Astrocyte of the hippocampus (primary cell): ENCODE measurements at regions not wholly inside any gene's neighbourhood (a gene's known extent, or its start where the extent isn't known, plus 50 kb on each side); places are given as distances from the start of the nearest gene placed in this dataset.
"Not testable (repeated sequence)": the region's sequence is repeated elsewhere in the genome, so short reads cannot be mapped to it uniquely, and the experiment has no call there.

ENCODE experiments used
- DNase-seq: peaks from one replicate; pipeline ENCODE4 v3.0.0; 2011; ENCODE audit warnings: low read depth, low spot score

GRCh38 chr18:37832010-37832695, 266.6 kb upstream of the CELF4 start:
- DNase-seq, result not testable (repeated sequence)

- DNase-seq, result no peak
Observed at GRCh38 chr18:37812961-37813360, 247.4 kb upstream of the CELF4 start.

GRCh38 chr18:37805773-37806404, 240.3 kb upstream of the CELF4 start:
- DNase-seq, result no peak

GRCh38 chr18:37796823-37797349, 231.3 kb upstream of the CELF4 start:
- no peak for DNase-seq

- DNase-seq, result no peak
Observed at GRCh38 chr18:37787452-37787851, 221.9 kb upstream of the CELF4 start.

GRCh38 chr18:37783771-37784170, 218.2 kb upstream of the CELF4 start:
- peak; percentile 2 for DNase-seq

GRCh38 chr18:37779220-37779619, 213.6 kb upstream of the CELF4 start:
- no peak for DNase-seq

- DNase-seq, result peak; percentile 78
Observed at GRCh38 chr18:37778417-37779165, 213.0 kb upstream of the CELF4 start.

GRCh38 chr18:37769826-37770225, 204.2 kb upstream of the CELF4 start:
- DNase-seq, result no peak

GRCh38 chr18:37764541-37765288, 199.1 kb upstream of the CELF4 start:
- DNase-seq, result no peak

- no peak for DNase-seq
Observed at GRCh38 chr18:37762076-37762621, 196.6 kb upstream of the CELF4 start.

- no peak for DNase-seq
Observed at GRCh38 chr18:37754141-37754540, 188.5 kb upstream of the CELF4 start.

GRCh38 chr18:37742436-37742835, 176.8 kb upstream of the CELF4 start:
- no peak for DNase-seq

GRCh38 chr18:37741032-37741623, 175.5 kb upstream of the CELF4 start:
- no peak for DNase-seq

GRCh38 chr18:37734406-37734805, 168.8 kb upstream of the CELF4 start:
- DNase-seq, result no peak

GRCh38 chr18:37729716-37730115, 164.1 kb upstream of the CELF4 start:
- no peak for DNase-seq

GRCh38 chr18:37724206-37724605, 158.6 kb upstream of the CELF4 start:
- DNase-seq, result no peak

GRCh38 chr18:37721544-37722522, 156.2 kb upstream of the CELF4 start:
- DNase-seq, result no peak

- DNase-seq, result no peak
Observed at GRCh38 chr18:37720663-37721062, 155.1 kb upstream of the CELF4 start.

- DNase-seq, result no peak
Observed at GRCh38 chr18:37717656-37718055, 152.1 kb upstream of the CELF4 start.
